ENCODE measurements at regions not wholly inside any gene's neighbourhood (a gene's known extent, or its start where the extent isn't known, plus 50 kb on each side); places are given as distances from the start of the nearest gene placed in this dataset.

DNA sequence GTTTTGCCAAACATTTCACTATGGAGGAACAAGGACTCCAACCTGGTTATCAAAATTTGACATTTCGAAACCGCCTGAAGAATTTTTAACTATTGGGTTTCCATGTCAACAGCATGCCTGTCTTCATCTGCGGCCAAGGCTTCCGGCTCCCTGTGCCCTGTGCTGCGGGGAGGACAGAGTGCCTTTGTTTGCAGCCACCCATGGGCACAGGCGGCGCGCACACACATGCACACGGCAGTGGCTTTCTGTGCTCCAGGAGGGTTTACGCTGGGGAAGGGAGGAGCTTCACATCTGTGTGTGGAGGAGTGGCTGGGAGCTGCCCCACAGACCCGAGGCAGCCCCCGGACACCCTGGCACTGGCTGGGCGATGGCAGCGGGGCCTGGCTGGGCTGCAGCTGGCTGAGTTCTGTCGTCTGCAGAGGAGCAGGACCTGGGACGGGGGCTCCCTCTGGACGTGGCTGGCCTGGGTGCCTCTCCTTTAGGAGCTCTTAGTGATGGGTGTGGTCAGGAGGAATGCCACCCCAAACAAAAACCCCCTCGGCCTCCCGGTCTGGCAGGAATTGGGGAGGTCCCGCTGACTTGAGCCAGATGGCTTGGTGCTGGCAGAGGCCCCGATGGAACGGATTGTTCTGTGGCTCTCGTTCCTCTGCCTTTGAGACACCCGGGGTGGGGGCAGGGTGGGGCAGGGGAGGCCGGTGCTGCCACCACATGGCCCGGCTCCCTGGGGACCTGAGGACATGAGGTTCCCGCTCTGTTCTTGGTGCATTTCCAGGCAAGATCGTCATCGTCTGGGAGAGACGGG, 1290.9 kb downstream of the BRD1 start:
- no peaks in the 10 kb centered on the region for H3F3A ChIP-seq (ENCODE audit: low read length, unreplicated experiment)
- no peaks in the 10 kb centered on the region for H3K36me3 ChIP-seq (ENCODE audit: low read depth, low read length)
- peaks cover 26% of the 10 kb centered on the region for H3K27me3 ChIP-seq (ENCODE audit: low read length)
- no peaks in the 10 kb centered on the region for H3K79me2 ChIP-seq (ENCODE audit: low read length)
- no peaks in the 10 kb centered on the region for H3K4me1 ChIP-seq (ENCODE audit: insufficient read depth, low read length)
- no peaks in the 10 kb centered on the region for H3K9me2 ChIP-seq (replicated peaks; ENCODE audit: low read length)
- no peak for ATAC-seq
- TF ChIP-seq EZH2phosphoT487 (IDR thresholded peaks at IDR 0.05; ENCODE audit: borderline replicate concordance, low read length) (no peak), EZH2 (IDR thresholded peaks at IDR 0.05; ENCODE audit: low read length, unreplicated experiment) (no peak)
- TF ChIP-seq, protein P1, sequence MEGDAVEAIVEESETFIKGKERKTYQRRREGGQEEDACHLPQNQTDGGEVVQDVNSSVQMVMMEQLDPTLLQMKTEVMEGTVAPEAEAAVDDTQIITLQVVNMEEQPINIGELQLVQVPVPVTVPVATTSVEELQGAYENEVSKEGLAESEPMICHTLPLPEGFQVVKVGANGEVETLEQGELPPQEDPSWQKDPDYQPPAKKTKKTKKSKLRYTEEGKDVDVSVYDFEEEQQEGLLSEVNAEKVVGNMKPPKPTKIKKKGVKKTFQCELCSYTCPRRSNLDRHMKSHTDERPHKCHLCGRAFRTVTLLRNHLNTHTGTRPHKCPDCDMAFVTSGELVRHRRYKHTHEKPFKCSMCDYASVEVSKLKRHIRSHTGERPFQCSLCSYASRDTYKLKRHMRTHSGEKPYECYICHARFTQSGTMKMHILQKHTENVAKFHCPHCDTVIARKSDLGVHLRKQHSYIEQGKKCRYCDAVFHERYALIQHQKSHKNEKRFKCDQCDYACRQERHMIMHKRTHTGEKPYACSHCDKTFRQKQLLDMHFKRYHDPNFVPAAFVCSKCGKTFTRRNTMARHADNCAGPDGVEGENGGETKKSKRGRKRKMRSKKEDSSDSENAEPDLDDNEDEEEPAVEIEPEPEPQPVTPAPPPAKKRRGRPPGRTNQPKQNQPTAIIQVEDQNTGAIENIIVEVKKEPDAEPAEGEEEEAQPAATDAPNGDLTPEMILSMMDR (conservative IDR thresholded peaks at IDR 0.05; ENCODE audit: low read depth, low read length), result no peak
- no peak overlapping the region for H3K9ac ChIP-seq (ENCODE audit: low read length)
- POLR2A ChIA-PET (ENCODE audit: unreplicated experiment), result no interaction called here
- DNase-seq, result no peak
- no peaks in the 10 kb centered on the region for H3K9me3 ChIP-seq (ENCODE audit: low read length)
- H3K4me3 ChIP-seq (ENCODE audit: low read length), result no peak overlapping the region
- H4K20me1 ChIP-seq (ENCODE audit: low read length), result no peaks in the 10 kb centered on the region
- H2AFZ ChIP-seq (ENCODE audit: low read length), result no peak overlapping the region
- no TSS peak for BruUV-seq (replicated peaks)
- CTCF ChIA-PET, result no interaction called here
- no peak overlapping the region for H3K27ac ChIP-seq (ENCODE audit: low read length)
- H3K4me2 ChIP-seq (ENCODE audit: low read length), result no peak overlapping the region
- intact Hi-C loops (cut with micrococcal nuclease), result no loop called here

GRCh38 chr22:48535868-48536540, 1291.7 kb downstream of the BRD1 start:
- H4K20me1 ChIP-seq (ENCODE audit: low read length), result no peaks in the 10 kb centered on the region
- no peak overlapping the region for H3K4me3 ChIP-seq (ENCODE audit: low read length)
- ATAC-seq (no peak), DNase-seq (no peak)
- ChIA-PET POLR2A (ENCODE audit: unreplicated experiment) (no interaction called here), CTCF (no interaction called here)
- H3K27ac ChIP-seq (ENCODE audit: low read length), result no peak overlapping the region
- H3K9ac ChIP-seq (ENCODE audit: low read length), result no peak overlapping the region
- TF ChIP-seq EZH2phosphoT487 (IDR thresholded peaks at IDR 0.05; ENCODE audit: borderline replicate concordance, low read length) (no peak), EZH2 (IDR thresholded peaks at IDR 0.05; ENCODE audit: low read length, unreplicated experiment) (no peak)
- TF ChIP-seq, protein P1 (conservative IDR thresholded peaks at IDR 0.05; ENCODE audit: low read depth, low read length), result no peak
- H3F3A ChIP-seq (ENCODE audit: low read length, unreplicated experiment), result no peaks in the 10 kb centered on the region
- no peaks in the 10 kb centered on the region for H3K9me3 ChIP-seq (ENCODE audit: low read length)
- no TSS peak for BruUV-seq (replicated peaks)
- H3K9me2 ChIP-seq (replicated peaks; ENCODE audit: low read length), result no peaks in the 10 kb centered on the region
- no peaks in the 10 kb centered on the region for H3K79me2 ChIP-seq (ENCODE audit: low read length)
- no peak overlapping the region for H3K4me2 ChIP-seq (ENCODE audit: low read length)
- H3K36me3 ChIP-seq (ENCODE audit: low read depth, low read length), result no peaks in the 10 kb centered on the region
- H2AFZ ChIP-seq (ENCODE audit: low read length), result no peak overlapping the region
- peaks cover 26% of the 10 kb centered on the region for H3K27me3 ChIP-seq (ENCODE audit: low read length)
- H3K4me1 ChIP-seq (ENCODE audit: insufficient read depth, low read length), result no peaks in the 10 kb centered on the region
- intact Hi-C loops (cut with micrococcal nuclease), result no loop called here

DNA sequence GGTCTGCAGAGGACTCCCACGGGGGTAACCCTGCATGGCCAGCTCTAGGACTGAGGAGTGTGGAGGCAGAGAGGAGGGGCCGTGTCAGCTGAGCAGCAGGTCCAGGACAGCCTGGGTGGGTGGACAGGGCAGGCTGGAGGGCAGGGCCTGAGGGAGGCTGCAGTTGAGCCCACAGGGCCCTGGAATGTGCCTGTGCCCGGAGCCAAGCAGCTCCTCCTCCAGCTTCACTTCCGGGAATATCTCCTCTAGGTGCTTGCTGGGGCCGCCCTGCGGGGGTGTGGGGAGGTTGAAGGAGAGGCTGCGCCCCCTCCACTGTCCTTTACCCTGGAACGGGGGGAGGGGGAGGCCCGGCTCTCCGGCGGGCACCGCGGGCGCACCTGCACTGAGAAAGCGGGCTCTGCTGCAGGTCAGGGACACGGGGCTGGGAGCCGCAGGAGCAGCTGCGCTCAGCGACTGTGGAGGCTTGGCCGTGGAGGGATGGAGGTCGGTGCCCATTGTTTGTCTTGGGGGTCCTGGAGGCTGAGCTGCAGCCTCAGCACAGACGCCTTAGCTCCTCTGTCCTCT, 1293.2 kb downstream of the BRD1 start:
- peaks cover 15% of the 10 kb centered on the region for H3K27me3 ChIP-seq (ENCODE audit: low read length)
- POLR2A ChIA-PET (ENCODE audit: unreplicated experiment), result no interaction called here

More for the DNA sequence above, 1293.2 kb downstream of the BRD1 start:
- Histone ChIP-seq H3F3A (ENCODE audit: low read length, unreplicated experiment) (no peaks in the 10 kb centered on the region), H3K9me3 (ENCODE audit: low read length) (no peaks in the 10 kb centered on the region), H3K79me2 (ENCODE audit: low read length) (no peaks in the 10 kb centered on the region), H3K4me3 (ENCODE audit: low read length) (no peak overlapping the region), H3K9ac (ENCODE audit: low read length) (no peak overlapping the region), H2AFZ (ENCODE audit: low read length) (no peak overlapping the region), H3K9me2 (replicated peaks; ENCODE audit: low read length) (no peaks in the 10 kb centered on the region), H3K4me1 (ENCODE audit: insufficient read depth, low read length) (no peaks in the 10 kb centered on the region), H3K36me3 (ENCODE audit: low read depth, low read length) (no peaks in the 10 kb centered on the region), H4K20me1 (ENCODE audit: low read length) (no peaks in the 10 kb centered on the region), H3K4me2 (ENCODE audit: low read length) (no peak overlapping the region), H3K27ac (ENCODE audit: low read length) (no peak overlapping the region)
- no peak for ATAC-seq
- intact Hi-C loops (cut with micrococcal nuclease), result no loop called here
- TF ChIP-seq, protein P1 (conservative IDR thresholded peaks at IDR 0.05; ENCODE audit: low read depth, low read length), result no peak
- TF ChIP-seq EZH2 (IDR thresholded peaks at IDR 0.05; ENCODE audit: low read length, unreplicated experiment) (no peak), EZH2phosphoT487 (IDR thresholded peaks at IDR 0.05; ENCODE audit: borderline replicate concordance, low read length) (no peak)
- BruUV-seq (replicated peaks), result no TSS peak
- CTCF ChIA-PET, result no interaction called here
- no peak for DNase-seq

All from PC-3 (cell line).